ENCODE measurements at regions not wholly inside any gene's neighbourhood (a gene's known extent, or its start where the extent isn't known, plus 50 kb on each side); places are given as distances from the start of the nearest gene placed in this dataset.

GRCh38 chr13:70889163-70889562, 780.9 kb upstream of the KLHL1 start:
- Histone ChIP-seq H3K27me3 (replicated peaks in 1 of 2; ENCODE audit: control insufficient read depth in 2 of 2, extremely low read depth in 1 of 2, insufficient read depth in 2 of 2, low read length in 1 of 2) (no peaks in the 10 kb centered on the region), H3K9me3 (no peaks in the 10 kb centered on the region), H3K4me1 (ENCODE audit: control insufficient read depth in 1 of 2, extremely low read depth in 1 of 2, insufficient read depth in 2 of 2, low read length in 2 of 2) (no peaks in the 10 kb centered on the region), H3K27ac (ENCODE audit: low read length) (no peak overlapping the region), H3K36me3 (ENCODE audit: control insufficient read depth in 2 of 2, extremely low read depth in 1 of 2, insufficient read depth in 1 of 2, low read length in 1 of 2) (no peaks in the 10 kb centered on the region), H3K4me3 (ENCODE audit: control insufficient read depth in 1 of 2, extremely low read depth in 1 of 2, low read length in 1 of 2) (no peak overlapping the region)
- Mint-ChIP-seq H3K27me3 (no peaks in the 10 kb centered on the region), H3K4me3 (no peak overlapping the region), H3K9me3 (peaks cover 7 to 11% (median 10%) of the 10 kb centered on the region in 3 donors), H3K36me3 (no peaks in the 10 kb centered on the region), H3K4me1 (no peaks in the 10 kb centered on the region), H3K27ac (no peak overlapping the region)
- POLR2A ChIA-PET = no interaction called here
- CTCF ChIA-PET = no interaction called here
- WGBS (ENCODE audit: insufficient coverage) = 91% methylated on average over 1 of the region's 5 CpGs
- DNase-seq = no peak
- ATAC-seq (replicated peaks in 1 of 4) = no peak

- H3K36me3 ChIP-seq (ENCODE audit: control insufficient read depth in 2 of 2, extremely low read depth in 1 of 2, insufficient read depth in 1 of 2, low read length in 1 of 2) = no peaks in the 10 kb centered on the region
- no peaks in the 10 kb centered on the region for H3K9me3 ChIP-seq
- no peak overlapping the region for H3K27ac Mint-ChIP-seq
- H3K4me1 Mint-ChIP-seq = no peaks in the 10 kb centered on the region
- ChIA-PET CTCF (no interaction called here), POLR2A (no interaction called here)
- no peaks in the 10 kb centered on the region for H3K36me3 Mint-ChIP-seq
- DNase-seq (no peak), ATAC-seq (replicated peaks in 1 of 4) (no peak)
- H3K9me3 Mint-ChIP-seq = peaks cover 10 to 14% (median 13%) of the 10 kb centered on the region in 3 donors
- no peak overlapping the region for H3K27ac ChIP-seq (ENCODE audit: low read length)
- no peaks in the 10 kb centered on the region for H3K27me3 Mint-ChIP-seq
- no peaks in the 10 kb centered on the region for H3K4me1 ChIP-seq (ENCODE audit: control insufficient read depth in 1 of 2, extremely low read depth in 1 of 2, insufficient read depth in 2 of 2, low read length in 2 of 2)
- no peak overlapping the region for H3K4me3 ChIP-seq (ENCODE audit: control insufficient read depth in 1 of 2, extremely low read depth in 1 of 2, low read length in 1 of 2)
- no peak overlapping the region for H3K4me3 Mint-ChIP-seq
- 57% methylated on average over 1 of the region's 2 CpGs for WGBS (ENCODE audit: insufficient coverage)
- H3K27me3 ChIP-seq (replicated peaks in 1 of 2; ENCODE audit: control insufficient read depth in 2 of 2, extremely low read depth in 1 of 2, insufficient read depth in 2 of 2, low read length in 1 of 2) = no peaks in the 10 kb centered on the region
These were observed 775.9 kb upstream of the KLHL1 start for GRCh38 chr13:70884196-70884595.

- no peaks in the 10 kb centered on the region for H3K27me3 ChIP-seq (replicated peaks in 1 of 2; ENCODE audit: control insufficient read depth in 2 of 2, extremely low read depth in 1 of 2, insufficient read depth in 2 of 2, low read length in 1 of 2)
- H3K9me3 Mint-ChIP-seq = peaks cover 0 to 9% (median 6%) of the 10 kb centered on the region in 3 donors
- H3K4me3 Mint-ChIP-seq = no peak overlapping the region
- no peak overlapping the region for H3K27ac ChIP-seq (ENCODE audit: low read length)
- no peaks in the 10 kb centered on the region for H3K36me3 Mint-ChIP-seq
- 35% methylated on average over 3 of the region's 3 CpGs for WGBS (ENCODE audit: insufficient coverage)
- H3K4me1 ChIP-seq (ENCODE audit: control insufficient read depth in 1 of 2, extremely low read depth in 1 of 2, insufficient read depth in 2 of 2, low read length in 2 of 2) = no peaks in the 10 kb centered on the region
- ChIA-PET POLR2A (no interaction called here), CTCF (interaction anchor here in 1 of 2 donors (0.6 kb wide), 1 partner anchor 29 kb away, joined by 4 read pairs; no protein-coding TSS in a partner anchor)
- ATAC-seq (replicated peaks in 1 of 4) (no peak), DNase-seq (no peak)
- H3K36me3 ChIP-seq (ENCODE audit: control insufficient read depth in 2 of 2, extremely low read depth in 1 of 2, insufficient read depth in 1 of 2, low read length in 1 of 2) = no peaks in the 10 kb centered on the region
- no peaks in the 10 kb centered on the region for H3K9me3 ChIP-seq
- H3K27ac Mint-ChIP-seq = no peak overlapping the region
- H3K4me3 ChIP-seq (ENCODE audit: control insufficient read depth in 1 of 2, extremely low read depth in 1 of 2, low read length in 1 of 2) = no peak overlapping the region
- no peaks in the 10 kb centered on the region for H3K27me3 Mint-ChIP-seq
- H3K4me1 Mint-ChIP-seq = no peaks in the 10 kb centered on the region
These were observed 766.4 kb upstream of the KLHL1 start for GRCh38 chr13:70874636-70875035.

- Histone ChIP-seq H3K36me3 (ENCODE audit: control insufficient read depth in 2 of 2, extremely low read depth in 1 of 2, insufficient read depth in 1 of 2, low read length in 1 of 2) (no peaks in the 10 kb centered on the region), H3K4me3 (ENCODE audit: control insufficient read depth in 1 of 2, extremely low read depth in 1 of 2, low read length in 1 of 2) (no peak overlapping the region), H3K27me3 (replicated peaks in 1 of 2; ENCODE audit: control insufficient read depth in 2 of 2, extremely low read depth in 1 of 2, insufficient read depth in 2 of 2, low read length in 1 of 2) (no peaks in the 10 kb centered on the region), H3K27ac (ENCODE audit: low read length) (no peak overlapping the region), H3K4me1 (ENCODE audit: control insufficient read depth in 1 of 2, extremely low read depth in 1 of 2, insufficient read depth in 2 of 2, low read length in 2 of 2) (no peaks in the 10 kb centered on the region), H3K9me3 (no peaks in the 10 kb centered on the region)
- H3K9me3 Mint-ChIP-seq = peaks cover 0 to 12% (median 7%) of the 10 kb centered on the region in 3 donors
- no CpG with 5 or more reads among the region's 2 CpGs for WGBS (ENCODE audit: insufficient coverage)
- ATAC-seq (replicated peaks in 1 of 4) = no peak
- ChIA-PET CTCF (no interaction called here), POLR2A (no interaction called here)
- H3K27me3 Mint-ChIP-seq = no peaks in the 10 kb centered on the region
- no peak overlapping the region for H3K27ac Mint-ChIP-seq
- H3K4me3 Mint-ChIP-seq = no peak overlapping the region
- DNase-seq = no peak
- no peaks in the 10 kb centered on the region for H3K4me1 Mint-ChIP-seq
- H3K36me3 Mint-ChIP-seq = no peaks in the 10 kb centered on the region
These were observed 756.5 kb upstream of the KLHL1 start for GRCh38 chr13:70864731-70865130.

- CTCF ChIA-PET = no interaction called here
- Mint-ChIP-seq H3K4me3 (no peak overlapping the region), H3K9me3 (peaks cover 0 to 24% (median 13%) of the 10 kb centered on the region in 3 donors), H3K4me1 (no peaks in the 10 kb centered on the region), H3K36me3 (no peaks in the 10 kb centered on the region), H3K27ac (no peak overlapping the region), H3K27me3 (no peaks in the 10 kb centered on the region)
- Histone ChIP-seq H3K27ac (ENCODE audit: low read length) (no peak overlapping the region), H3K4me1 (ENCODE audit: control insufficient read depth in 1 of 2, extremely low read depth in 1 of 2, insufficient read depth in 2 of 2, low read length in 2 of 2) (no peaks in the 10 kb centered on the region), H3K4me3 (ENCODE audit: control insufficient read depth in 1 of 2, extremely low read depth in 1 of 2, low read length in 1 of 2) (no peak overlapping the region), H3K27me3 (replicated peaks in 1 of 2; ENCODE audit: control insufficient read depth in 2 of 2, extremely low read depth in 1 of 2, insufficient read depth in 2 of 2, low read length in 1 of 2) (no peaks in the 10 kb centered on the region), H3K9me3 (no peaks in the 10 kb centered on the region), H3K36me3 (ENCODE audit: control insufficient read depth in 2 of 2, extremely low read depth in 1 of 2, insufficient read depth in 1 of 2, low read length in 1 of 2) (no peaks in the 10 kb centered on the region)
- POLR2A ChIA-PET = no interaction called here
- DNase-seq (no peak), ATAC-seq (replicated peaks in 1 of 4) (no peak)
- no CpG with 5 or more reads among the region's 3 CpGs for WGBS (ENCODE audit: insufficient coverage)
These were observed 748.5 kb upstream of the KLHL1 start for GRCh38 chr13:70856711-70857110.

- DNase-seq (no peak), ATAC-seq (replicated peaks in 1 of 4) (no peak)
- Mint-ChIP-seq H3K27me3 (no peaks in the 10 kb centered on the region), H3K9me3 (peaks cover 0 to 19% (median 9%) of the 10 kb centered on the region in 3 donors), H3K36me3 (no peaks in the 10 kb centered on the region), H3K4me3 (no peak overlapping the region), H3K4me1 (no peaks in the 10 kb centered on the region), H3K27ac (no peak overlapping the region)
- Histone ChIP-seq H3K27me3 (replicated peaks in 1 of 2; ENCODE audit: control insufficient read depth in 2 of 2, extremely low read depth in 1 of 2, insufficient read depth in 2 of 2, low read length in 1 of 2) (no peaks in the 10 kb centered on the region), H3K4me3 (ENCODE audit: control insufficient read depth in 1 of 2, extremely low read depth in 1 of 2, low read length in 1 of 2) (no peak overlapping the region), H3K9me3 (no peaks in the 10 kb centered on the region), H3K36me3 (ENCODE audit: control insufficient read depth in 2 of 2, extremely low read depth in 1 of 2, insufficient read depth in 1 of 2, low read length in 1 of 2) (no peaks in the 10 kb centered on the region), H3K27ac (ENCODE audit: low read length) (no peak overlapping the region), H3K4me1 (ENCODE audit: control insufficient read depth in 1 of 2, extremely low read depth in 1 of 2, insufficient read depth in 2 of 2, low read length in 2 of 2) (no peaks in the 10 kb centered on the region)
- ChIA-PET POLR2A (no interaction called here), CTCF (no interaction called here)
- 100% methylated on average over 1 of the region's 2 CpGs for WGBS (ENCODE audit: insufficient coverage)
These were observed 747.8 kb upstream of the KLHL1 start for GRCh38 chr13:70856025-70856424.

- ATAC-seq (replicated peaks in 1 of 4) = no peak
These were observed 741.0 kb upstream of the KLHL1 start for GRCh38 chr13:70849222-70849621.

More at GRCh38 chr13:70849222-70849621, 741.0 kb upstream of the KLHL1 start:
- ChIA-PET CTCF (no interaction called here), POLR2A (no interaction called here)
- Mint-ChIP-seq H3K27me3 (no peaks in the 10 kb centered on the region), H3K4me3 (no peak overlapping the region), H3K9me3 (peaks cover 0 to 18% (median 10%) of the 10 kb centered on the region in 3 donors), H3K4me1 (no peaks in the 10 kb centered on the region), H3K36me3 (no peaks in the 10 kb centered on the region), H3K27ac (no peak overlapping the region)
- H3K27ac ChIP-seq (ENCODE audit: low read length) = no peak overlapping the region
- no peaks in the 10 kb centered on the region for H3K36me3 ChIP-seq (ENCODE audit: control insufficient read depth in 2 of 2, extremely low read depth in 1 of 2, insufficient read depth in 1 of 2, low read length in 1 of 2)
- no peaks in the 10 kb centered on the region for H3K4me1 ChIP-seq (ENCODE audit: control insufficient read depth in 1 of 2, extremely low read depth in 1 of 2, insufficient read depth in 2 of 2, low read length in 2 of 2)
- DNase-seq = no peak
- no CpG with 5 or more reads among the region's 4 CpGs for WGBS (ENCODE audit: insufficient coverage)
- no peak overlapping the region for H3K4me3 ChIP-seq (ENCODE audit: control insufficient read depth in 1 of 2, extremely low read depth in 1 of 2, low read length in 1 of 2)
- no peaks in the 10 kb centered on the region for H3K9me3 ChIP-seq
- H3K27me3 ChIP-seq (replicated peaks in 1 of 2; ENCODE audit: control insufficient read depth in 2 of 2, extremely low read depth in 1 of 2, insufficient read depth in 2 of 2, low read length in 1 of 2) = no peaks in the 10 kb centered on the region
